ENCODE measurements at regions not wholly inside any gene's neighbourhood (a gene's known extent, or its start where the extent isn't known, plus 50 kb on each side); places are given as distances from the start of the nearest gene placed in this dataset.
"Not testable (repeated sequence)": the region's sequence is repeated elsewhere in the genome, so short reads cannot be mapped to it uniquely, and the experiment has no call there.

- POLR2A ChIA-PET = no interaction called here
Observed at GRCh38 chr15:38638126-38638525, 73.5 kb upstream of the RASGRP1 start.

GRCh38 chr15:38638811-38639210, 74.2 kb upstream of the RASGRP1 start:
- no peak for TF ChIP-seq CTCF (IDR thresholded peaks at IDR 0.05; ENCODE audit: insufficient read depth in 1 of 2, low read depth in 1 of 2, low read length in 1 of 2, severe bottlenecking in 1 of 2, unreplicated experiment in 1 of 2)
- Mint-ChIP-seq H3K9me3 (ENCODE audit: unreplicated experiment) (no peaks in the 10 kb centered on the region), H3K4me3 (ENCODE audit: unreplicated experiment) (no peak overlapping the region), H3K36me3 (ENCODE audit: insufficient read depth, unreplicated experiment) (no peaks in the 10 kb centered on the region), H3K4me1 (ENCODE audit: low read depth, unreplicated experiment) (no peaks in the 10 kb centered on the region), H3K27ac (ENCODE audit: unreplicated experiment) (no peak overlapping the region), H3K27me3 (ENCODE audit: insufficient read depth, unreplicated experiment) (no peaks in the 10 kb centered on the region)
- Histone ChIP-seq H3K4me1 (no peaks in the 10 kb centered on the region), H3K27me3 (replicated peaks; ENCODE audit: control insufficient read depth, insufficient read depth, low read length) (no peaks in the 10 kb centered on the region), H3K9me3 (no peaks in the 10 kb centered on the region), H3K36me3 (ENCODE audit: control insufficient read depth, insufficient read depth, low read length) (no peaks in the 10 kb centered on the region), H3K4me3 (ENCODE audit: low read depth, low read length) (no peak overlapping the region)
- ChIA-PET POLR2A (no interaction called here), CTCF (no interaction called here)
- intact Hi-C loops (cut with micrococcal nuclease; ENCODE audit: unreplicated experiment) = no loop called here
- BruUV-seq (replicated peaks) = no TSS peak
- DNase-seq = no peak

More at GRCh38 chr15:38638126-38638525, 73.5 kb upstream of the RASGRP1 start:
- Histone ChIP-seq H3K27me3 (replicated peaks; ENCODE audit: control insufficient read depth, insufficient read depth, low read length) (no peaks in the 10 kb centered on the region), H3K36me3 (ENCODE audit: control insufficient read depth, insufficient read depth, low read length) (no peaks in the 10 kb centered on the region), H3K4me1 (no peaks in the 10 kb centered on the region), H3K9me3 (no peaks in the 10 kb centered on the region), H3K4me3 (ENCODE audit: low read depth, low read length) (no peak overlapping the region)
- no peak for DNase-seq
- TF ChIP-seq CTCF (IDR thresholded peaks at IDR 0.05; ENCODE audit: insufficient read depth in 1 of 2, low read depth in 1 of 2, low read length in 1 of 2, severe bottlenecking in 1 of 2, unreplicated experiment in 1 of 2) = no peak
- Mint-ChIP-seq H3K4me1 (ENCODE audit: low read depth, unreplicated experiment) (no peaks in the 10 kb centered on the region), H3K9me3 (ENCODE audit: unreplicated experiment) (no peaks in the 10 kb centered on the region), H3K36me3 (ENCODE audit: insufficient read depth, unreplicated experiment) (no peaks in the 10 kb centered on the region), H3K27me3 (ENCODE audit: insufficient read depth, unreplicated experiment) (peaks cover 2% of the 10 kb centered on the region), H3K27ac (ENCODE audit: unreplicated experiment) (no peak overlapping the region), H3K4me3 (ENCODE audit: unreplicated experiment) (no peak overlapping the region)
- CTCF ChIA-PET = no interaction called here
- intact Hi-C loops (cut with micrococcal nuclease; ENCODE audit: unreplicated experiment) = no loop called here
- no TSS peak for BruUV-seq (replicated peaks)

- H3K4me3 ChIP-seq (ENCODE audit: low read depth, low read length) = no peak overlapping the region
- CTCF ChIA-PET = interaction anchor here (1.6 kb wide), 1 partner anchor 79 kb away, joined by 6 read pairs; the partner anchor contains the start of gene RASGRP1
- no peaks in the 10 kb centered on the region for H3K36me3 Mint-ChIP-seq (ENCODE audit: insufficient read depth, unreplicated experiment)
- H3K9me3 ChIP-seq = no peaks in the 10 kb centered on the region
- no peaks in the 10 kb centered on the region for H3K9me3 Mint-ChIP-seq (ENCODE audit: unreplicated experiment)
- H3K36me3 ChIP-seq (ENCODE audit: control insufficient read depth, insufficient read depth, low read length) = no peaks in the 10 kb centered on the region
- DNase-seq = no peak
- no peaks in the 10 kb centered on the region for H3K4me1 Mint-ChIP-seq (ENCODE audit: low read depth, unreplicated experiment)
- no peaks in the 10 kb centered on the region for H3K27me3 Mint-ChIP-seq (ENCODE audit: insufficient read depth, unreplicated experiment)
- intact Hi-C loops (cut with micrococcal nuclease; ENCODE audit: unreplicated experiment) = no loop called here
- no TSS peak for BruUV-seq (replicated peaks)
- POLR2A ChIA-PET = no interaction called here
- H3K27ac Mint-ChIP-seq (ENCODE audit: unreplicated experiment) = no peak overlapping the region
- H3K4me3 Mint-ChIP-seq (ENCODE audit: unreplicated experiment) = no peak overlapping the region
- no peaks in the 10 kb centered on the region for H3K27me3 ChIP-seq (replicated peaks; ENCODE audit: control insufficient read depth, insufficient read depth, low read length)
- H3K4me1 ChIP-seq = no peaks in the 10 kb centered on the region
- TF ChIP-seq CTCF (IDR thresholded peaks at IDR 0.05; ENCODE audit: insufficient read depth in 1 of 2, low read depth in 1 of 2, low read length in 1 of 2, severe bottlenecking in 1 of 2, unreplicated experiment in 1 of 2) = no peak
Observed at GRCh38 chr15:38642689-38643270, 78.2 kb upstream of the RASGRP1 start.

GRCh38 chr15:38644353-38644752, 79.7 kb upstream of the RASGRP1 start:
- BruUV-seq (replicated peaks); H3K9me3 Mint-ChIP-seq (ENCODE audit: unreplicated experiment); POLR2A ChIA-PET; H3K27me3 ChIP-seq (replicated peaks; ENCODE audit: control insufficient read depth, insufficient read depth, low read length); H3K9me3 ChIP-seq; H3K36me3 ChIP-seq (ENCODE audit: control insufficient read depth, insufficient read depth, low read length); H3K27ac Mint-ChIP-seq (ENCODE audit: unreplicated experiment); H3K27me3 Mint-ChIP-seq (ENCODE audit: insufficient read depth, unreplicated experiment); H3K4me1 Mint-ChIP-seq (ENCODE audit: low read depth, unreplicated experiment); H3K4me3 Mint-ChIP-seq (ENCODE audit: unreplicated experiment); H3K36me3 Mint-ChIP-seq (ENCODE audit: insufficient read depth, unreplicated experiment); H3K4me3 ChIP-seq (ENCODE audit: low read depth, low read length); intact Hi-C loops (cut with micrococcal nuclease; ENCODE audit: unreplicated experiment); H3K4me1 ChIP-seq; CTCF ChIA-PET; DNase-seq: not testable (repeated sequence)

Measured in Caco-2 (cell line).